HL-60 (cell line): ENCODE measurements at regions not wholly inside any gene's neighbourhood (a gene's known extent, or its start where the extent isn't known, plus 50 kb on each side); places are given as distances from the start of the nearest gene placed in this dataset.
"Not testable (repeated sequence)": the region's sequence is repeated elsewhere in the genome, so short reads cannot be mapped to it uniquely, and the experiment has no call there.

Source experiments
- DNase-seq, 2 experiments: peaks; one replicate each; pipeline ENCODE4 v3.0.0-alpha.2; 2010 to 2020; ENCODE audit warnings: low read depth in 1 of 2, low spot score in 1 of 2
- H3K27ac ChIP-seq: fragments of 250-450 bp; sonication (Bioruptor Pico); replicated peaks from 2 replicates; pipeline ENCODE4 v1.5.1; 2020; ENCODE audit warnings: mild to moderate bottlenecking, moderate library complexity
- H3K27me3 ChIP-seq: fragments of 250-450 bp; sonication (Bioruptor Pico); 2 replicates; pipeline ENCODE4 v1.5.1; 2021; ENCODE audit warnings: mild to moderate bottlenecking, moderate library complexity; ENCODE audit not compliant: insufficient read depth, poor library complexity, severe bottlenecking
- H3K4me3 ChIP-seq: replicated peaks from 2 replicates; pipeline ENCODE4 v1.5.1; 2011; ENCODE audit warnings: mild to moderate bottlenecking, control low read depth, low read length; ENCODE audit not compliant: insufficient read depth
- CTCF ChIP-seq: IDR thresholded peaks from one replicate; pipeline ENCODE4 v1.5.1; 2011; ENCODE audit warnings: low read length, control low read depth, inconsistent platforms; ENCODE audit not compliant: insufficient read depth
- GABPA ChIP-seq: IDR thresholded peaks from 2 replicates; pipeline ENCODE4 v1.6.1; 2012; ENCODE audit warnings: low read depth
- POLR2AphosphoS5 ChIP-seq: IDR thresholded peaks from 2 replicates; pipeline ENCODE4 v1.6.1; 2012; ENCODE audit warnings: low read depth
- REST ChIP-seq: IDR thresholded peaks from 2 replicates; pipeline ENCODE4 v1.6.1; 2012; ENCODE audit warnings: low read depth; ENCODE audit not compliant: insufficient replicate concordance
- SPI1 ChIP-seq: IDR thresholded peaks from 2 replicates; pipeline ENCODE4 v1.6.1; 2012; ENCODE audit warnings: low read depth, mild to moderate bottlenecking, borderline replicate concordance

GRCh38 chr21:28482657-28483056, 510.0 kb downstream of the LTN1 start:
- no peak for DNase-seq
- no peak for TF ChIP-seq SPI1
- TF ChIP-seq GABPA = no peak
- TF ChIP-seq REST = no peak
- no peak for TF ChIP-seq POLR2AphosphoS5
- TF ChIP-seq CTCF = no peak
- Histone ChIP-seq H3K4me3 (no peak overlapping the region), H3K27me3 (no peaks in the 10 kb centered on the region), H3K27ac (no peak overlapping the region)

- Histone ChIP-seq H3K27me3 (no peaks in the 10 kb centered on the region), H3K27ac (no peak overlapping the region)
- TF ChIP-seq POLR2AphosphoS5 (no peak), GABPA (no peak), REST (no peak), SPI1 (no peak), CTCF (no peak)
Observed at GRCh38 chr21:28480470-28480869, 512.2 kb downstream of the LTN1 start.

DNA sequence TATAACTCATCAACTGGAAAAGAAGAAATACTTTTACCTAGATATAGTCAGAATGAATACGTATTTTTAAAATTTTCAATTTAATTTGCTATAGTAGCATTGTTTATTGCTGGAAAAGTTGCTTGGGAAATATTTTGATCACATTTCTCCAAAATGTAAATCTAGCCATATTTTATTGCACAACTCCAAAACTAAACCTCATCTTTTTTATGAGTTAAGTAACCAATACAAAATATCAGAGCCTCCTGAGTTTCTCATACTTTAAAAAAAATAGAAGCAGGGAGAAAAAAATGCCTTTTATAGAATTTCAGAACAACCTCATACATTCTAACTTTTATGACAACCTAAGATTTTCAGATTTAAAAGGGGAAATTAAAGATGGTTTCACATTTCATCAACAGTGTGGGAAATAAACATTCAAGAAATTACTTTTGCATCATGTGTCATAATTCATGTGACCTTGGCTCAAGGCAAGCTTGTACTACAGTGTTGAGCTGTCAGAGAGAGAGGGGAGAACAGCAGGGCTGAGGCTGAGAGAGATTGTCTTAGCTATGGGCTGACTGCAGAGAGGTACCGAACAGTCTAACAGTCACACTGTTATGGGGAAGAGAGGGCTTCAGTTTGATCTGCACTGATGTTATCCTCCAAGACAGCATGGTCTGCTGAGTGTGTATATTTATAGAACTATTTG, 519.0 kb downstream of the LTN1 start:
- no peak for DNase-seq
- H3K27ac ChIP-seq = no peak overlapping the region
- no peak overlapping the region for H3K4me3 ChIP-seq
- TF ChIP-seq CTCF (no peak), SPI1 (no peak), GABPA (no peak), POLR2AphosphoS5 (no peak), REST (no peak)
- H3K27me3 ChIP-seq = no peaks in the 10 kb centered on the region

More at GRCh38 chr21:28480470-28480869, 512.2 kb downstream of the LTN1 start:
- no peak overlapping the region for H3K4me3 ChIP-seq
- DNase-seq = no peak

- DNase-seq, H3K27ac ChIP-seq, H3K4me3 ChIP-seq, H3K27me3 ChIP-seq: not testable (repeated sequence)
Observed at GRCh38 chr21:28472543-28472942, 520.1 kb downstream of the LTN1 start.
